Endothelial cell of umbilical vein (primary cell): ENCODE measurements at regions not wholly inside any gene's neighbourhood (a gene's known extent, or its start where the extent isn't known, plus 50 kb on each side); places are given as distances from the start of the nearest gene placed in this dataset.

Experiments
- BruUV-seq: library from RNA; stranded (reverse); fragments of 400-500 nt; replicated peaks from 2 replicates; lab custom pipeline; 2021; lab: Mats Ljungman, UMichigan
- CTCF ChIA-PET: fragments of 300-600, 350-600 bp; sonication (Branson Sonifier 250); formaldehyde crosslinking; loops from one replicate; lab custom pipeline; 2021; ENCODE audit warnings: antibody characterized with exemption, inconsistent platforms; lab: Charles Lee
- POLR2A ChIA-PET: fragments of 300-600, 350-600 bp; sonication (Branson Sonifier 250); formaldehyde crosslinking; loops from one replicate; lab custom pipeline; 2021; ENCODE audit warnings: antibody characterized with exemption, inconsistent platforms; lab: Charles Lee
- DNase-seq: peaks from one replicate; pipeline ENCODE4 v3.0.0-alpha.2; 2011; ENCODE audit warnings: low read depth, low spot score
- FAIRE-seq: peaks from 2 replicates; lab custom pipeline; 2011; peaks lifted over from hg19 to GRCh38; lab: Jason Lieb, UNC
- H2AFZ ChIP-seq: 2 replicates; pipeline ENCODE4 v1.6.0; 2012; ENCODE audit warnings: low read depth, low read length, control low read depth, inconsistent platforms
- H3K27ac ChIP-seq: 2 replicates; pipeline ENCODE4 v1.5.1; 2011; ENCODE audit warnings: low read depth, mild to moderate bottlenecking, control low read depth, low read length, moderate library complexity; ENCODE audit not compliant: insufficient read depth
- H3K27me3 ChIP-seq, 2 experiments: 2 replicates each; pipeline versions ENCODE4 v1.6.0 to v1.6.1; 2011; ENCODE audit warnings: low read length in 2 of 2, mixed read lengths in 1 of 2; ENCODE audit not compliant: control insufficient read depth in 2 of 2, insufficient read depth in 2 of 2
- H3K36me3 ChIP-seq, 2 experiments: 2 replicates in 1 of 2; 3 replicates in 1 of 2; pipeline ENCODE4 v1.5.1; 2011; ENCODE audit warnings: low read length in 2 of 2, mild to moderate bottlenecking in 1 of 2, moderate library complexity in 1 of 2; ENCODE audit not compliant: control insufficient read depth in 2 of 2, insufficient read depth in 2 of 2; ENCODE audit errors: extremely low read depth in 1 of 2
- H3K4me1 ChIP-seq: 3 replicates; pipeline ENCODE4 v1.5.1; 2011; ENCODE audit warnings: mild to moderate bottlenecking, low read length; ENCODE audit not compliant: control insufficient read depth, insufficient read depth; ENCODE audit errors: extremely low read depth
- H3K4me2 ChIP-seq: 2 replicates; pipeline ENCODE4 v1.6.1; 2011; ENCODE audit warnings: low read length, control low read depth, mixed read lengths; ENCODE audit not compliant: insufficient read depth
- H3K4me3 ChIP-seq, 3 experiments: fragments of 200-600 bp in 1 of 3; sonication (generic), shearing (Covaris generic) in 1 of 3; replicated peaks in 1 of 3; 2 replicates each; pipeline ENCODE4 v1.5.1; 2011 to 2016; ENCODE audit warnings: control low read depth in 3 of 3, low read length in 3 of 3, mild to moderate bottlenecking in 2 of 3, inconsistent platforms in 1 of 3, low read depth in 1 of 3, moderate library complexity in 1 of 3; ENCODE audit not compliant: insufficient read depth in 1 of 3
- H3K79me2 ChIP-seq: 2 replicates; pipeline ENCODE4 v1.6.0; 2012; ENCODE audit warnings: low read length, inconsistent platforms; ENCODE audit not compliant: control insufficient read depth, insufficient read depth
- H3K9ac ChIP-seq: replicated peaks from 2 replicates; pipeline ENCODE3; 2011; ENCODE audit warnings: low read length, control low read depth; ENCODE audit not compliant: insufficient read depth; ENCODE audit errors: extremely low read depth
- H3K9me1 ChIP-seq: replicated peaks from 3 replicates; pipeline ENCODE4 v1.6.0; 2011; ENCODE audit warnings: mild to moderate bottlenecking, low read length; ENCODE audit not compliant: control insufficient read depth, insufficient read depth; ENCODE audit errors: extremely low read depth
- H3K9me3 ChIP-seq: replicated peaks from 2 replicates; pipeline ENCODE4 v1.5.1; 2012; ENCODE audit warnings: low read length, inconsistent platforms; ENCODE audit not compliant: control insufficient read depth, insufficient read depth
- H4K20me1 ChIP-seq: replicated peaks from 2 replicates; pipeline ENCODE3; 2011; ENCODE audit warnings: mild to moderate bottlenecking, low read length; ENCODE audit not compliant: control insufficient read depth, insufficient read depth; ENCODE audit errors: extremely low read depth
- CTCF ChIP-seq, 2 donors: IDR thresholded peaks; 1 replicate in 1 of 2; 2 replicates in 1 of 2; pipeline ENCODE4 v1.5.1; 2011; ENCODE audit warnings: low read length in 2 of 2, mild to moderate bottlenecking in 2 of 2, moderate library complexity in 2 of 2, control low read depth in 1 of 2, inconsistent platforms in 1 of 2, low read depth in 1 of 2; ENCODE audit not compliant: insufficient read depth in 1 of 2; ENCODE audit errors: extremely low read depth in 1 of 2
- EZH2 ChIP-seq: IDR thresholded peaks from 2 replicates; pipeline ENCODE4 v1.6.1; 2012; ENCODE audit warnings: borderline replicate concordance, low read depth, mild to moderate bottlenecking, moderate library complexity, low read length, inconsistent platforms; ENCODE audit not compliant: severe bottlenecking
- FOS ChIP-seq: IDR thresholded peaks from 2 replicates; pipeline ENCODE4 v1.6.1; 2011; ENCODE audit warnings: mild to moderate bottlenecking, low read length, moderate library complexity, borderline replicate concordance; ENCODE audit not compliant: insufficient read depth
- GATA2 ChIP-seq: IDR thresholded peaks from 2 replicates; pipeline ENCODE4 v1.7.0; 2011; ENCODE audit warnings: low read depth, mild to moderate bottlenecking, moderate library complexity, mixed read lengths, low read length; ENCODE audit not compliant: insufficient read length, insufficient read depth
- JUN ChIP-seq: IDR thresholded peaks from 2 replicates; pipeline ENCODE4 v1.6.1; 2011; ENCODE audit warnings: borderline replicate concordance, low read depth; ENCODE audit not compliant: insufficient read length, insufficient read depth
- MAX ChIP-seq: IDR thresholded peaks from 2 replicates; pipeline ENCODE4 v1.6.1; 2011; ENCODE audit not compliant: insufficient read depth, insufficient read length
- MYC ChIP-seq: IDR thresholded peaks from one replicate; pipeline ENCODE4 v1.6.1; 2011; ENCODE audit warnings: mild to moderate bottlenecking, low read depth, low read length
- POLR2A ChIP-seq: IDR thresholded peaks from 2 replicates; pipeline ENCODE4 v1.6.1; 2012; ENCODE audit warnings: low read depth, mild to moderate bottlenecking, control low read depth, low read length
- POLR2AphosphoS5 ChIP-seq: IDR thresholded peaks from 2 replicates; pipeline ENCODE4 v1.6.1; 2012; ENCODE audit warnings: low read depth, mild to moderate bottlenecking, control low read depth, low read length, moderate library complexity; ENCODE audit not compliant: insufficient read depth
- dilution Hi-C: fragments of 300-500 bp; cut with MboI; formaldehyde crosslinking; loops from one replicate; pipeline ENCODE4 v1.15.0; 2019; ENCODE audit warnings: low sequenced_read_pairs; ENCODE audit not compliant: extremely low pct_ligation_motif_present
- intact Hi-C: fragments of 100-400 bp; cut with micrococcal nuclease; formaldehyde crosslinking; loops from one replicate; pipeline ENCODE4 v1.10.0; 2022

- H3K27me3 ChIP-seq, result no peaks in the 10 kb centered on the region
- H3K36me3 ChIP-seq, result no peaks in the 10 kb centered on the region
- CTCF ChIA-PET, result no interaction called here
- POLR2A ChIA-PET, result no interaction called here
- no TSS peak for BruUV-seq
- no peaks in the 10 kb centered on the region for H3K9me3 ChIP-seq
- no peak overlapping the region for H3K4me3 ChIP-seq
- no peaks in the 10 kb centered on the region for H3K4me1 ChIP-seq
- no peak for TF ChIP-seq MAX
- no peak for TF ChIP-seq GATA2
- TF ChIP-seq MYC, result no peak
- TF ChIP-seq EZH2, result no peak
- TF ChIP-seq POLR2A, result no peak
- no peak for TF ChIP-seq POLR2AphosphoS5
- TF ChIP-seq JUN, result no peak
- TF ChIP-seq CTCF (IDR thresholded peaks at IDR 0.05; ENCODE audit: extremely low read depth in 1 of 2, insufficient read depth in 1 of 2, low read depth in 1 of 2, low read length in 2 of 2), result no peak
- no peak for TF ChIP-seq FOS
- intact Hi-C loops (no loop called here), dilution Hi-C loops (no loop called here)
- DNase-seq (no peak), FAIRE-seq (no peak)
- H3K4me2 ChIP-seq, result no peak overlapping the region
- H3K79me2 ChIP-seq, result no peaks in the 10 kb centered on the region
- H3K9me1 ChIP-seq, result no peaks in the 10 kb centered on the region
- no peak overlapping the region for H3K9ac ChIP-seq
- no peak overlapping the region for H3K27ac ChIP-seq
- no peak overlapping the region for H2AFZ ChIP-seq
- H4K20me1 ChIP-seq, result no peaks in the 10 kb centered on the region
Measured at GRCh38 chr15:72859017-72859756, 75.6 kb upstream of the ADPGK start.
